ENCODE measurements at regions not wholly inside any gene's neighbourhood (a gene's known extent, or its start where the extent isn't known, plus 50 kb on each side); places are given as distances from the start of the nearest gene placed in this dataset.
"Not testable (repeated sequence)": the region's sequence is repeated elsewhere in the genome, so short reads cannot be mapped to it uniquely, and the experiment has no call there.

GRCh38 chr10:32197423-32197822 lies 141.2 kb upstream of the KIF5B start:
- peaks cover 0 to 12% (median 0%) of the 10 kb centered on the region in 9 donors for H3K4me1 ChIP-seq
- no peaks in the 10 kb centered on the region for H3K9me3 ChIP-seq
- peak overlapping the region in 1 of 10 donors; percentile 64 for H3K27ac ChIP-seq
- intact Hi-C loops (cut with DNase I), result loop anchor here in 6 of 10 donors (5.0 to 10.0 kb wide), 3 partner anchors 167 to 340 kb away; no protein-coding TSS in a partner anchor
- DNase-seq (no peak), ATAC-seq (no peak)
- H3K27me3 ChIP-seq, result no peaks in the 10 kb centered on the region
- no peaks in the 10 kb centered on the region for H3K36me3 ChIP-seq
- WGBS, 2 donors, result 42 to 48% methylated on average over 5 of the region's 5 CpGs
- TF ChIP-seq CTCF (IDR thresholded peaks at IDR 0.05), result no peak
- H3K4me3 ChIP-seq, result no peak overlapping the region

GRCh38 chr10:32190890-32191491 lies 134.8 kb upstream of the KIF5B start:
- H3K27ac ChIP-seq, result no peak overlapping the region
- ATAC-seq (peak in 2 of 8 donors; percentile 31 to 34), DNase-seq (no peak)
- no peaks in the 10 kb centered on the region for H3K9me3 ChIP-seq
- H3K36me3 ChIP-seq, result no peaks in the 10 kb centered on the region
- H3K4me3 ChIP-seq, result no peak overlapping the region
- peaks cover 0 to 11% (median 0%) of the 10 kb centered on the region in 9 donors for H3K4me1 ChIP-seq
- TF ChIP-seq CTCF (IDR thresholded peaks at IDR 0.05), result peak; percentile 56 to 84 (median 75)
- no peaks in the 10 kb centered on the region for H3K27me3 ChIP-seq
- intact Hi-C loops (cut with DNase I), result loop anchor here in 7 of 10 donors (2.0 to 10.0 kb wide), 6 partner anchors 156 to 326 kb away; partner anchors contain the start of gene EPC1 (in 2 of the 7)

- intact Hi-C loops (cut with DNase I), result loop anchor here in 7 of 10 donors (2.0 to 10.0 kb wide), 6 partner anchors 158 to 325 kb away; partner anchors contain the start of gene EPC1 (in 2 of the 7)
Observed at GRCh38 chr10:32189400-32190084, 133.3 kb upstream of the KIF5B start.

GRCh38 chr10:32188601-32189000 lies 132.4 kb upstream of the KIF5B start:
- H3K4me1 ChIP-seq, result peaks cover 0 to 11% (median 0%) of the 10 kb centered on the region in 9 donors
- H3K27me3 ChIP-seq; ATAC-seq; H3K27ac ChIP-seq; H3K36me3 ChIP-seq; H3K4me3 ChIP-seq; H3K9me3 ChIP-seq; DNase-seq; intact Hi-C loops (cut with DNase I): not testable (repeated sequence)
- WGBS, 2 donors, result 98% methylated on average over 15 of the region's 15 CpGs

More at GRCh38 chr10:32189400-32190084, 133.3 kb upstream of the KIF5B start:
- peak in 2 of 8 donors; percentile 6 to 33 for ATAC-seq
- peak in 1 of 9 donors; percentile 24 for TF ChIP-seq CTCF (IDR thresholded peaks at IDR 0.05)
- peaks cover 0 to 11% (median 0%) of the 10 kb centered on the region in 9 donors for H3K4me1 ChIP-seq
- 89 to 93% methylated on average over 5 of the region's 5 CpGs for WGBS, 2 donors
- no peak overlapping the region for H3K4me3 ChIP-seq
- H3K27ac ChIP-seq, result no peak overlapping the region
- no peaks in the 10 kb centered on the region for H3K9me3 ChIP-seq
- H3K27me3 ChIP-seq, result no peaks in the 10 kb centered on the region
- no peak for DNase-seq
- no peaks in the 10 kb centered on the region for H3K36me3 ChIP-seq

All from heart right ventricle (tissue), 16 donors.